ENCODE measurements at regions not wholly inside any gene's neighbourhood (a gene's known extent, or its start where the extent isn't known, plus 50 kb on each side); places are given as distances from the start of the nearest gene placed in this dataset.
A peak's percentile ranks its signal among the peaks of the same experiment; 100 is the strongest.
"Not testable (repeated sequence)": the region's sequence is repeated elsewhere in the genome, so short reads cannot be mapped to it uniquely, and the experiment has no call there.

DNA sequence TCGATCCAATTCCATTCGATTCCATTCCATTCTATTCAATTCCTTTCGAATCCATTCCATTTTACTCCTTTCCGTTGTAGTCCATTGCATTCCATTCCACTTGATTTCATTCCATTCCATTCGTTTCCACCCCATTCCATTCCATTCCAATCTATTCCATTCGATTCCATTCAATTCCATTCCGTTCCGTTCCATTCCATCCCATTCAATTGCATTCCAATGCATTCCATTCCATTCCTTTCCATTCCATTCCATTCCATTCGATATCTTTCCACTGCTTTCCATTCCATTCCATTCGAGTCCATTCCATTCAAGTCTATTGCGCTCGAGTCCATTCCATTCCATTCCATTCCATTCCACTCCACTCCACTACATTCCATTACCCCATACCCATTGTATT lies 2568.7 kb upstream of the TPTE start (continued):
- TF ChIP-seq, protein P1, sequence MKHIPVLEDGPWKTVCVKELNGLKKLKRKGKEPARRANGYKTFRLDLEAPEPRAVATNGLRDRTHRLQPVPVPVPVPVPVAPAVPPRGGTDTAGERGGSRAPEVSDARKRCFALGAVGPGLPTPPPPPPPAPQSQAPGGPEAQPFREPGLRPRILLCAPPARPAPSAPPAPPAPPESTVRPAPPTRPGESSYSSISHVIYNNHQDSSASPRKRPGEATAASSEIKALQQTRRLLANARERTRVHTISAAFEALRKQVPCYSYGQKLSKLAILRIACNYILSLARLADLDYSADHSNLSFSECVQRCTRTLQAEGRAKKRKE (CRISPR knock-in tag; IDR thresholded peaks at IDR 0.05; ENCODE audit: low read depth) = no peak
- TF ChIP-seq HOXB5 (CRISPR knock-in tag; IDR thresholded peaks at IDR 0.05) = no peak
- TF ChIP-seq SMC3 (IDR thresholded peaks at IDR 0.05) = no peak
- no peak for TF ChIP-seq BCL3 (IDR thresholded peaks at IDR 0.05)
- TF ChIP-seq EHMT2 (IDR thresholded peaks at IDR 0.05; ENCODE audit: low read depth) = no peak
- no peak for TF ChIP-seq CHD2 (IDR thresholded peaks at IDR 0.05; ENCODE audit: low read length, partially characterized antibody)
- no peak for TF ChIP-seq JUN (IDR thresholded peaks at IDR 0.05)

- Histone ChIP-seq H3K9me3 (peaks cover 34% of the 10 kb centered on the region; the same call in 2 of the 3 replicates), H3K27ac (no peak overlapping the region), H3K4me3 (no peak overlapping the region), H3K4me2 (no peak overlapping the region), H3K4me1 (no peaks in the 10 kb centered on the region)
- TF ChIP-seq, protein P2, sequence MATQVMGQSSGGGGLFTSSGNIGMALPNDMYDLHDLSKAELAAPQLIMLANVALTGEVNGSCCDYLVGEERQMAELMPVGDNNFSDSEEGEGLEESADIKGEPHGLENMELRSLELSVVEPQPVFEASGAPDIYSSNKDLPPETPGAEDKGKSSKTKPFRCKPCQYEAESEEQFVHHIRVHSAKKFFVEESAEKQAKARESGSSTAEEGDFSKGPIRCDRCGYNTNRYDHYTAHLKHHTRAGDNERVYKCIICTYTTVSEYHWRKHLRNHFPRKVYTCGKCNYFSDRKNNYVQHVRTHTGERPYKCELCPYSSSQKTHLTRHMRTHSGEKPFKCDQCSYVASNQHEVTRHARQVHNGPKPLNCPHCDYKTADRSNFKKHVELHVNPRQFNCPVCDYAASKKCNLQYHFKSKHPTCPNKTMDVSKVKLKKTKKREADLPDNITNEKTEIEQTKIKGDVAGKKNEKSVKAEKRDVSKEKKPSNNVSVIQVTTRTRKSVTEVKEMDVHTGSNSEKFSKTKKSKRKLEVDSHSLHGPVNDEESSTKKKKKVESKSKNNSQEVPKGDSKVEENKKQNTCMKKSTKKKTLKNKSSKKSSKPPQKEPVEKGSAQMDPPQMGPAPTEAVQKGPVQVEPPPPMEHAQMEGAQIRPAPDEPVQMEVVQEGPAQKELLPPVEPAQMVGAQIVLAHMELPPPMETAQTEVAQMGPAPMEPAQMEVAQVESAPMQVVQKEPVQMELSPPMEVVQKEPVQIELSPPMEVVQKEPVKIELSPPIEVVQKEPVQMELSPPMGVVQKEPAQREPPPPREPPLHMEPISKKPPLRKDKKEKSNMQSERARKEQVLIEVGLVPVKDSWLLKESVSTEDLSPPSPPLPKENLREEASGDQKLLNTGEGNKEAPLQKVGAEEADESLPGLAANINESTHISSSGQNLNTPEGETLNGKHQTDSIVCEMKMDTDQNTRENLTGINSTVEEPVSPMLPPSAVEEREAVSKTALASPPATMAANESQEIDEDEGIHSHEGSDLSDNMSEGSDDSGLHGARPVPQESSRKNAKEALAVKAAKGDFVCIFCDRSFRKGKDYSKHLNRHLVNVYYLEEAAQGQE (IDR thresholded peaks at IDR 0.05) = no peak
- TF ChIP-seq RNF2 (IDR thresholded peaks at IDR 0.05; ENCODE audit: borderline replicate concordance, low read depth) (no peak), RAD21 (conservative IDR thresholded peaks at IDR 0.05 in 1 of 2, IDR thresholded peaks at IDR 0.05 in 1 of 2) (no peak), FOXS1 (CRISPR knock-in tag; IDR thresholded peaks at IDR 0.05) (no peak)
- 5% methylated on average over 2 of the region's 2 CpGs for WGBS (ENCODE audit: missing lambda C conversion rate)
- ChIA-PET CTCF (no interaction called here), POLR2A (no interaction called here)
- ATAC-seq (no peak), DNase-seq (ENCODE audit: low read depth in 1 of 2, low spot score in 1 of 2) (no peak), FAIRE-seq (no peak)
These were observed 2568.3 kb upstream of the TPTE start for GRCh38 chr21:7953058-7953457.

GRCh38 chr21:7955358-7956073 lies 2565.9 kb upstream of the TPTE start:
- H3K4me2 ChIP-seq; H3K27ac ChIP-seq; CTCF ChIA-PET; FAIRE-seq; DNase-seq (ENCODE audit: low read depth in 1 of 2, low spot score in 1 of 2); H3K4me1 ChIP-seq; ATAC-seq; H3K4me3 ChIP-seq; POLR2A ChIA-PET: not testable (repeated sequence)
- peaks cover 29% of the 10 kb centered on the region; the same call in 2 of the 3 replicates for H3K9me3 ChIP-seq
- 25% methylated on average over 20 of the region's 20 CpGs for WGBS (ENCODE audit: missing lambda C conversion rate)

GRCh38 chr21:7956074-7956452 lies 2565.3 kb upstream of the TPTE start:
- H3K4me1 ChIP-seq; POLR2A ChIA-PET; CTCF ChIA-PET; DNase-seq (ENCODE audit: low read depth in 1 of 2, low spot score in 1 of 2); FAIRE-seq; H3K27ac ChIP-seq; H3K4me2 ChIP-seq; H3K4me3 ChIP-seq: not testable (repeated sequence)
- ATAC-seq = peak in 1 of 2 experiments; percentile 43; a peak in 1 of 6 replicates
- WGBS (ENCODE audit: missing lambda C conversion rate) = 11% methylated on average over 2 of the region's 2 CpGs
- H3K9me3 ChIP-seq = peaks cover 24% of the 10 kb centered on the region; the same call in 2 of the 3 replicates

DNA sequence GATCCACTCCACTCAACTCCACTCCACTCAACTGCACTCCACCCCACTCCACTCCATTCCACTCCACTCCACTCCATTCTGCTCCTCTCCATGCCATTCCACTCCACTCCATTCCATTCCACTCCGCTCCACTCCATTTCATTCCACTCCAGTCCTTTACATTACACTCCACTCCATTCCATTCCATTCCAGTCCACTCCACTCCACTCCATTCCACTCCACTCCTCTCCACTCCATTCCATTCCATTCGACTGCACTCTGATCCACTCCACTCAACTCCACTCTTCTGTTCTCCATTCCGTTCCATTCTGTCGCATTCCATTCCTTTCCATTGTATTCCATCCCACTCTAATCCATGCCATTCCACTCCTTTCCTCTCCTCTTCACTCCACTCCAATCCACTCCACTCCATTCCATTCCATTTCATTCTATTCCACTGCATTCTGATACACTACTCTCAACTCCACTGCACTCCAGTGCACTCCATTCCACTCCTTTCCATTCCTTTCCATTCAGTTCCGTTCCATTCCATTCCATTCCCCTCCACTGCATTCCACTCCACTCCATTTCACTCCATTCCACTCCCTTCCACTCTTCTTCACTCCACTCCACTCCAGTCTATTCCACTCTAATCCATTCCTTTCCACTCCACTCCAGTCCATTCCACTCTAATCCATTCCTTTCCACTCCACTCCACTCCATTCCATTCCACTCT lies 2564.2 kb upstream of the TPTE start:
- H3K4me2 ChIP-seq; FAIRE-seq; H3K4me1 ChIP-seq; H3K4me3 ChIP-seq; CTCF ChIA-PET; H3K27ac ChIP-seq; POLR2A ChIA-PET; DNase-seq (ENCODE audit: low read depth in 1 of 2, low spot score in 1 of 2); ATAC-seq: not testable (repeated sequence)
- H3K9me3 ChIP-seq = peaks cover 19% of the 10 kb centered on the region; the same call in 2 of the 3 replicates
- 24% methylated on average over 5 of the region's 5 CpGs for WGBS (ENCODE audit: missing lambda C conversion rate)

Measured in A549 (cell line).